NCI-H1436 (cell line): ENCODE measurements at regions not wholly inside any gene's neighbourhood (a gene's known extent, or its start where the extent isn't known, plus 50 kb on each side); places are given as distances from the start of the nearest gene placed in this dataset.

Source experiments
- DNase-seq: peaks from one replicate; lab custom pipeline; 2025; lab: John Stamatoyannopoulos, UW

- no peak for DNase-seq
These were observed 1519.9 kb upstream of the MIR17HG start for GRCh38 chr13:89827552-89827951.

DNA sequence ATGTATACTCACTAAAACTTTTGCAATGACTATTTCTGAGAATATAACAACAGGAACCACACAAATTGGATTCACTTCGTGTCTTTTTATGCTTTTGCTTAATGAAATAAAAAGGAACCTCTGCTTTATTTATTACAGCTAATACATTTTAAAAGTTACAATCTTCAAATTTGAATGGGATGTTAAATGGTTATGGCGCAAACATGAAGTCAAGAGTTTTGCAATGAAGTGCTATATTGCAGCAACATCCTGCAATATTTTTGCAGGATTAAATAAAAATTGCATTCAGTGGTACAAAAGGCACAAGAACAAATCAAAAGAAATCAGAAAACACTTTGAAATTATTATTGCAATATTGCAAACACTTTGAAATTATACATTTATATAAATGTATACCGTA is 1519.0 kb upstream of the MIR17HG start:
- DNase-seq = no peak

DNA sequence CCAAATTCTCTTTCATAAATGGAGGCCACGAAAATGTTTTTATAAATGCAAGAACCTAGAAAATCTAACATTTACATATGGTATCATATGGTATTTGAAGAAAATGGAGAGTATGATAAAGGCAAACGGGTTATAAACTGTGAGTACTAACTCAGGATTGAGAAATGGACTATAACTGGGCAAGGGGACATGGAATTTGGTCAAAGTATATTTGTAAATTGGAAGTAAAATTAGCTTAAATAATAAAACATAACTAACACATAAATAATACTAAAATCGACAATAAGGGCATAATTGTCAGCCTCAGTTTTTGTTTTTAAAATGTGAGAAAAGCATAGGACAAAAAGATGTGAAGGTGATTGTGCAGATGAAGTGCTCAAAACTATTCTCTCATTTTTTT is 1516.3 kb upstream of the MIR17HG start:
- DNase-seq = no peak

- no peak for DNase-seq
These were observed 1514.7 kb upstream of the MIR17HG start for GRCh38 chr13:89832827-89833226.

- no peak for DNase-seq
These were observed 1503.9 kb upstream of the MIR17HG start for GRCh38 chr13:89843621-89844020.

DNA sequence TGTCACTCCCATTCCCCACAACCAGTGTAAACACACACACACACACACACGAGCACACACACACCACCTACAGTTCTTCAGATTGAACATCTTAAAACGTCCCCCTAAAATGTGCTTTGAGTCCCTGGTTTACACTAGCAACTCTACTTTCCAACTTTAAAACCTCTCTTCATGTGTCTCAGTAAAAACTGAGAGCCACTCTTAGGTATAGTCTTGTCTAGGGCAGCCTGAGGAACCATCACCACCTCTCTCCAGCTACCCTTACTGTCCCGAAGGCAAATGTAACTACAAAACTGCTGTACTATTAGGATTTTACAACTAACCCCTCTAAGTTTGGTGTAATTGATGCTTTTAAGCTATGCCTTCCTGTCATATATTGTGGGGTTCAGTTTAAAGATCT is 1501.6 kb upstream of the MIR17HG start:
- DNase-seq = no peak

GRCh38 chr13:89846926-89847585 is 1500.4 kb upstream of the MIR17HG start:
- DNase-seq = no peak

GRCh38 chr13:89852570-89852969 is 1494.9 kb upstream of the MIR17HG start:
- DNase-seq = no peak

- no peak for DNase-seq
These were observed 1491.0 kb upstream of the MIR17HG start for GRCh38 chr13:89856512-89856911.

GRCh38 chr13:89857502-89857901 is 1490.0 kb upstream of the MIR17HG start:
- no peak for DNase-seq

DNA sequence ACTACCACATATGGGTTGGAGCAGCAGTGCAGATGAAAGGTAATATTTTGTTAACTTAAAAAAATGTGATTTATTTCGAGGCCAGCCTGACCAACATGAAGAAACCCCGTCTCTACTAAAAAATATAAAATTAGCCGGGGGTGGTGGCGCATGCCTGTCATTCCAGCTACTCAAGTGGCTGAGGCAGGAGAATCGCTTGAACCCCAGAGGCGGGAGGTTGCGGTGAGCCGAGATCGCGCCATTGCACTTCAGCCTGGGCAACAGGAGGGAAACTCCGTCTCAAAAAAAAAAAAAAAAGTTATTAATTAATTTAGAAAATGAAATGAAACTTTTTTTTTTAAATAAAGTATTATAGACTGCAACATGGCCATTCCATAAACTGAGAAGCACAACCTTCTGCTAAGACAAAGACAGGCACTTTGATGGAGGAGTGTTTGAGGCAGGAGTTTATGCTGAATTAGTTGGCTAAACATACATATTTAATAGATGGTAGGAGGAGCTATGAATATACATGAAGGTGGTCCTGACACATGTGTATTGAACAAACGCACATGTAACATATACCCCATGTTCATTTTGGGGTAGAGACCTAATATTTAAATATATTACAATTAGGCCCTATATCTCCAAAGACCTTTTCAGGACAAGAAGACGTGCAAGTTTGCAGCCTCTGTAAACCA is 1485.3 kb upstream of the MIR17HG start:
- no peak for DNase-seq

DNA sequence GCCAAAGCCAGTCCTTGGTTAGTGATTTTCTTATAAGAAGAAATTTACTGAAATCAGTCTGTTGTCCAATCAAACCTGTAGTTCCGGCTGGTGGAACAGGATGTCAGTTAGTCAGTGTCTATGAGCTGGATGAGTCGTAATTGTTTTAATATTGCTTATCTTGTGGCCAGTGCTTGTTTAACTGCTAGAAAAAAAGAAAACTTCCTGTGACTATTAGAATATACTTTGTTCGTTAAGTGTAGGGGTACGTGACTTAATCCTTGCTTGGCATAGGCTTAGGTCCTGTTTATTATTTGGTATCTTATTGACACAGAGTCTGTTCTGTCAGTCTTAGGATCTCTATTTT is 1484.8 kb upstream of the MIR17HG start:
- DNase-seq = no peak

- DNase-seq = no peak
These were observed 1482.1 kb upstream of the MIR17HG start for GRCh38 chr13:89865164-89866064.

DNA sequence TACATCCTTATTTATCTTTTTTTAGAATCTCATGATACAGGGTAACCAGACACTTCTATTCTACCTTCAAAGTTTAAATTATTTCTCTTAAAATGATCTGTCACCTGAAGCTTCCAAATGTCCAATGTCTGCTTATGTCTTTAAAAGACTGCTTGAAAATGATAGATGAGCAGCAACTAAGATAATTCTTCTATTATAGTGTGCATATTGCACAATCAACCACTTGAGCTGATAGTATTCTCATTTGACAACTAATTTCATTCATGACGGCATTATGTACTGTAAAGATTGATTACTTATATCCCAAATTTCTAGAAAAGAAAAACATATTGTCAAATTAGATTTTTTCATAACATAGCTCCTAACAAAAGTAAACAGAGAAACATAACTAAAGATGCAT is 1478.2 kb upstream of the MIR17HG start:
- DNase-seq = no peak

DNA sequence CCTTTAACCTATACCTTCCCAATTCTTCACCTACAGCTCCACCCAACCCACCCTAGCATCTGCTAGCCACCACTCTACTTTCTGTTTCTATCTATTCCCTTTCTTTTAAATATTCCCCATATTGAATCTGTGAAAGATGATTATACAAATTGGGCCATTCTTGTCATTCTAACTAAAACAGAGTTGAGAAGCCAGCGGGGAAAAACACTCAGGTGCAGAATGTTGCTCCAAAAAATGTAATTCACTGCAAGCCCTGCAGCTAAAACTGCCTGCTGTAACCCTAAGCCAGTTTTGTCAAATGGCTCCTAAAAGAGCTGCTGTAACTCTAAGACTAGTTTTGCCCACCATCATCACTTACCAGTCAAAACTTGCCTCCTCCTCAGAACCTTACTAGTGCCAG is 1468.6 kb upstream of the MIR17HG start:
- no peak for DNase-seq

DNA sequence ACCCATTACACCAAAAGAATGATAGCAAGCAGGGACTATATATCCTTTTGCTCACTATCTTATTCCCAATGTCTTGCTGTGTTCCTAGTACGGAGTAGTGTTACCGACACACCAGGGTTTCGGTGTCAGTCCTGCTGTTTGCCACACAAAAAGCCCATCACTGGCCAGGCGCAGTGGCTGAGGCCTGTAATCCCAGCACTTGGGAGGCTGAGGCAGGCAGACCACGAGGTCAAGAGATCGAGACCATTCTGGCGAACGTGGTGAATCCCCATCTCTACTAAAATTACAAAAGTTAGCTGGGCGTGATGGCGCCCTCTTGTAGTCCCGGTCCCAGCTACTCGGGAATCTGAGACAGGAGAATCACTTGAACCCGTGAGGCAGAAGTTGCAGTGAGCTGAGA is 1467.3 kb upstream of the MIR17HG start:
- no peak for DNase-seq

- no peak for DNase-seq
These were observed 1463.5 kb upstream of the MIR17HG start for GRCh38 chr13:89883893-89884448.

GRCh38 chr13:89890806-89891205 is 1456.7 kb upstream of the MIR17HG start:
- DNase-seq = no peak

GRCh38 chr13:89891416-89891815 is 1456.1 kb upstream of the MIR17HG start:
- DNase-seq = no peak

- DNase-seq = no peak
These were observed 1449.8 kb upstream of the MIR17HG start for GRCh38 chr13:89897681-89898080.

- no peak for DNase-seq
These were observed 1448.0 kb upstream of the MIR17HG start for GRCh38 chr13:89899302-89900103.
